Neuron (in vitro differentiated cells): ENCODE measurements at regions not wholly inside any gene's neighbourhood (a gene's known extent, or its start where the extent isn't known, plus 50 kb on each side); places are given as distances from the start of the nearest gene placed in this dataset.

Source experiments
- H2AFZ ChIP-seq: one replicate; pipeline ENCODE4 v1.6.1; 2013; ENCODE audit warnings: low read depth, mild to moderate bottlenecking, inconsistent platforms, low read length, moderate library complexity
- H3K27me3 ChIP-seq: one replicate; pipeline ENCODE4 v1.6.1; 2013; ENCODE audit warnings: low read length; ENCODE audit not compliant: insufficient read depth
- H3K36me3 ChIP-seq: one replicate; pipeline ENCODE4 v1.6.1; 2013; ENCODE audit warnings: low read length; ENCODE audit not compliant: insufficient read depth
- H3K4me1 ChIP-seq: one replicate; pipeline ENCODE4 v1.6.1; 2013; ENCODE audit warnings: low read length; ENCODE audit not compliant: insufficient read depth
- H3K4me3 ChIP-seq: 2 replicates; pipeline ENCODE4 v1.5.1; 2013; ENCODE audit warnings: mild to moderate bottlenecking, low read length, moderate library complexity
- H3K9me3 ChIP-seq: one replicate; pipeline ENCODE4 v1.6.1; 2013; ENCODE audit warnings: low read length

DNA sequence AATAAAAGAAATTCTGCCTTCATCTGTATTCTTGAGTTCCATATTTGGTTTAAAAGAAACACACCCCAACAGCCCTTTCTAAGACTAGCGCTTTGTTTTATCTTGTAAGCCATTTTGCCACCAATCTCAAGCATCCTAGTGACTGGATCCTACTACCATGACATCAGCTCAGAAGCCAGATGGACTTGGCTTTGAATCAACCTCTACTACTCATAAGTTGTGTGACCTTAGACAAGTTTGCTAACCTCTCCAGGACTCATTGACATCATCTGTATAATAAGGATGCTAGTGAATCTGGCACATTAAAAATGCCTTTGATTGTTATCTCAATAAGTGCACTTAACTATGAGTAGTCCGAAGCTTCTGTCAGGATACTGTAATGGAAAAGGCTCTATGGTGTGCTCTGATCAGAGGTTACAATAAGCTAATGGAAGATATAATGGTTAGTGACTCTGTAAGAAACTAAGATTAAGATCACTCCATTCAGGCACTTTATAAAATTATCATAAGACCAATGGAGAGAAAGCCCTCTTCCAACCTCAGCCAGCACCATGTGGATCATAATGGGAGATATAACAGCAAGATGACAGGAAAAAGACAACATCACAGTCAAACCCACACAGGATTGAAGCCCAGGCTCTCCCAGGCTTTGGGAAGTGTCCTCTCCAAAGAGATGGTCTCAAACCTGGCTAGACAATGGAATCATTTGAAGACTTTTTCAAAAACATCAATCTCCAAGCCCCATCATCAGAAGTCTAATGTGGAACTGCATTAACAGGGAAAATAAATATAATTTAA is 180.6 kb upstream of the MIR17HG start:
- Histone ChIP-seq H3K4me1 (peaks cover 9% of the 10 kb centered on the region), H3K4me3 (no peak overlapping the region), H3K9me3 (no peaks in the 10 kb centered on the region), H2AFZ (no peak overlapping the region), H3K36me3 (no peaks in the 10 kb centered on the region), H3K27me3 (no peaks in the 10 kb centered on the region)

- Histone ChIP-seq H3K4me3 (no peak overlapping the region), H3K4me1 (peaks cover 9% of the 10 kb centered on the region), H2AFZ (no peak overlapping the region), H3K36me3 (no peaks in the 10 kb centered on the region), H3K9me3 (no peaks in the 10 kb centered on the region), H3K27me3 (no peaks in the 10 kb centered on the region)
Measured at GRCh38 chr13:91167706-91168385, 179.6 kb upstream of the MIR17HG start.

- Histone ChIP-seq H2AFZ (no peak overlapping the region), H3K4me3 (no peak overlapping the region), H3K9me3 (no peaks in the 10 kb centered on the region), H3K36me3 (no peaks in the 10 kb centered on the region), H3K27me3 (no peaks in the 10 kb centered on the region), H3K4me1 (peaks cover 9% of the 10 kb centered on the region)
Measured at GRCh38 chr13:91168386-91168711, 179.1 kb upstream of the MIR17HG start.

GRCh38 chr13:91169321-91170050 is 178.0 kb upstream of the MIR17HG start:
- Histone ChIP-seq H3K9me3 (no peaks in the 10 kb centered on the region), H3K4me1 (peaks cover 9% of the 10 kb centered on the region), H3K4me3 (no peak overlapping the region), H3K36me3 (no peaks in the 10 kb centered on the region), H2AFZ (peak overlapping the region; percentile 15), H3K27me3 (no peaks in the 10 kb centered on the region)

DNA sequence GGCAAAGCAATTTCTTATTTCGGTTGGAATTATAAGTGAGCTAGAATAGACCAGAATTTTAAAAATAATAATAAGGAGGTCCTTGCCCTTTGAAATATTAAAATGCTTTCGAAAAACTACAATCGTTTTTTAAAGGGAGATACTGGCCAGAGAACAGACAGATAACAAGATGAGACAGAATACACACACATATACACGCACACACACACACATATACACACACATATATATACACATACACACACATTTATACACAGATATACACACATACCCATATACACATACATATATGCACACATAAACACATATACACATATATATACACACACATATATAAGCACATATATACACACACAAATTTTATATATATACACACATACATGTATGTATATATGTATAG is 175.3 kb upstream of the MIR17HG start:
- H3K36me3 ChIP-seq: no peaks in the 10 kb centered on the region
- no peaks in the 10 kb centered on the region for H3K27me3 ChIP-seq
- no peaks in the 10 kb centered on the region for H3K9me3 ChIP-seq
- H3K4me1 ChIP-seq: peaks cover 9% of the 10 kb centered on the region
- no peak overlapping the region for H2AFZ ChIP-seq
- H3K4me3 ChIP-seq: no peak overlapping the region

- Histone ChIP-seq H3K36me3 (no peaks in the 10 kb centered on the region), H3K4me1 (peaks cover 1% of the 10 kb centered on the region), H3K9me3 (no peaks in the 10 kb centered on the region), H3K4me3 (no peak overlapping the region), H2AFZ (no peak overlapping the region), H3K27me3 (no peaks in the 10 kb centered on the region)
Measured at GRCh38 chr13:91174886-91175501, 172.5 kb upstream of the MIR17HG start.

DNA sequence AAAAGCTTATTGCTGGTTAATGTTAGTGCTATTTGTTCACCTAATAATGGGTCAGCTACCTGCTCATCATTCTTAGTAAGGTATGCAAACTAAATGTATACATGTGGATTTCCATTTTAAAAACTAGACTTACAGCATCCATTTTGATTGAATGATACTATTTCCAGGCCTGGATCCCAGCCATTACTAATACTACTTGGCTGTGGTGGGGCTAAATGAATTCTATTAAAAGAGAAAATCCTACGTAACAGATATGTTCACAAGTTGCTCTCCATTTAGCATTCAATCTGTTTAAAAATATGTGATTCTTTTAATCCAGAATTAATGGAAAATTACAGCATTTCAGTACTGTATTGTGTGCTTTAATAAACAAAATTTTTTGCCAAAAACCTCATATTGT is 169.4 kb upstream of the MIR17HG start:
- Histone ChIP-seq H3K4me1 (peaks cover 4% of the 10 kb centered on the region), H3K36me3 (no peaks in the 10 kb centered on the region), H3K4me3 (no peak overlapping the region), H2AFZ (no peak overlapping the region), H3K9me3 (no peaks in the 10 kb centered on the region), H3K27me3 (no peaks in the 10 kb centered on the region)

DNA sequence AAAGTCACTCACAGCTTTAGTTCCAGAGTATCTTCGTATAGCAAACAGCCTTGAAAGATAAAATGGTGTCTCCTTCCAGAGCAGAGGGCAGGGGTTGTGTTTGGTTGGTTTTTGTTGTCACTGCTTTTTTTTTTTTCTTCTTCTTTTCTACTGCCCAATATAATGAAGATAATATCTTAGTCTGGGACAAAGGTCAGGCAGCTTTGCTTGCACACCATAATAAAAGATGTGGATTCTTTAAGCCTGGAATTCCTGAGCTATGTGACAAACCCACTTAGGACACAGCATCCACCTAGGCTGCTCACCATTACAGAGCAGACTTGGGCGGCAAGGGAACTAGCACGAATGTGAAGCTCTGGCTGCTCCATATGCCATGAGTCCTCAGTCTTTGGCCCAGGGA is 165.6 kb upstream of the MIR17HG start:
- Histone ChIP-seq H3K36me3 (no peaks in the 10 kb centered on the region), H3K9me3 (no peaks in the 10 kb centered on the region), H2AFZ (no peak overlapping the region), H3K4me3 (no peak overlapping the region), H3K27me3 (no peaks in the 10 kb centered on the region), H3K4me1 (peaks cover 4% of the 10 kb centered on the region)

DNA sequence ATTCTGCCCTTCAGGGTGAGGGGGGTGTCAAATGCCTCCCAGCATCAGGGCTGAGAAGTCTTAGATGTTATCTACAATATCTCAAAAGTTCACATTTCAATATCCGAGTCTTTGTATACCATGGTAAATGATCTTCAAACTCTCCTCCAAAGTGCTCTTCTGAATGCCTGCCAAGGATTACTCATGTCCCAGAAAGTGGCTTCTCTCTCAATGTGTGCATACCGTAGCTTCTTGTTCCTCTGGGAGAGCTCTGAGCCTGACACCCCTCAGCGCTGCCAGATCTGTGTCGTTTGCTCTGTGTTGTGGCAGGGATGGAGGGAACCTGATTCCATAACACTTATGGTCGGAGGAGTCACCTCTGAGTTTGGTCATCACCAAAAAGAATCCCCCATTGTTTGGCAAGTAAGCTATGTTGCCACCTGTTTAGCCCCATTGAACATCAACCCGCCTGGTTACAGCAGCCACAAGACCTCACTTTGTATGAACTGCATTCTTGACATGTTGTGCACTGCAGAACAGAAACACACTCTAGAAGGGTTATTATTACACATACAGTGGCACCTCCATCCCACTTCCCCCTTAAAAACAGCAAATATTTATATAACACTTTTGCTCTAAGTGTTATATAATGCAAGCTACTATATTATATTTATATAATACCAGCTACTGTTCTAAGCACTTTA is 163.1 kb upstream of the MIR17HG start:
- H3K36me3 ChIP-seq: no peaks in the 10 kb centered on the region
- no peaks in the 10 kb centered on the region for H3K27me3 ChIP-seq
- no peak overlapping the region for H3K4me3 ChIP-seq
- H2AFZ ChIP-seq: no peak overlapping the region
- H3K4me1 ChIP-seq: peaks cover 4% of the 10 kb centered on the region
- no peaks in the 10 kb centered on the region for H3K9me3 ChIP-seq

DNA sequence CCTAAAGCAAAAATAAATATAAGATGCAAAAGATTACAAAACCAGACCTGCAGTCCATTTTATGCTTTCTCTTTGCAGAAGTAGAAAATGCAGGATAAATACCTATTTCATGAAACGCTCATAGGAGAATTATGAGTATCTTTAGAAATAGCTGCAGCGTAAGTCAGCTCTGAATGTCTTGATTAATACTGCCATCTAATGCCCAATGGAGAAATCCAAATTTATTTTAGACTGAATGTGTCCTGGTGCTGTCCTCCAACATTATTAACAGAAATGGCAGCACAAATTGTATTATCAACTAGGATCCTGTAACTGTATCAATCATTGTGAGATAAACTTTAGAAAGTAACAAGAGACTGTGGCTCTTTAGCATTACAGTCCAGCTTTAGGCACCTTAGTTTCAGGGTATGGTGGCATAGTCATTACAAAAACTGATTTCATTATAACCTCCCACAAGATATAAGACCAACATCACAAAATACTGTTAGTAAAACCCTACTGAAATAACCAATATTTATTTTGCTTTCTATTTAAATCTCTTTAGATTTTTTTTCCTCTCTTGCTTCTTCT is 162.1 kb upstream of the MIR17HG start:
- H3K4me1 ChIP-seq: peaks cover 4% of the 10 kb centered on the region
- H3K36me3 ChIP-seq: no peaks in the 10 kb centered on the region
- H2AFZ ChIP-seq: no peak overlapping the region
- no peak overlapping the region for H3K4me3 ChIP-seq
- H3K9me3 ChIP-seq: no peaks in the 10 kb centered on the region
- H3K27me3 ChIP-seq: no peaks in the 10 kb centered on the region

DNA sequence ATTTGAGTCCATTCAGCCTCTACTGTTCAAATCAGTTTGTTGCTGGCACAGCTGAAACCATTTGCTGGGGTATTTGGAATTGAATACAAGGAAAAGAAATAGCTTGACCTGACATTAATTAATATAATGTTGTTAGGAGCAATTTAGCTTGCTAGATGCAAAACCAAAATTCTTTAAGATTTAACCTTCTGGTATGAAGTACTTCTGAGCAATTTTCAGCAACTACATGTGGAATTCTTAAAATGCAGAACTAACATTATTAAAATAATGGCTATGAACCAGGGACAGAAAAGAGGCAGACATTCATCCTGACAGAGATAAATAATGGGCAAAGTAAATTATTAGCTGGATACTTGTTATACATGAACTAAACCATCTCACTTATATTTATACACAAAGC is 160.0 kb upstream of the MIR17HG start:
- no peak overlapping the region for H3K4me3 ChIP-seq
- no peaks in the 10 kb centered on the region for H3K9me3 ChIP-seq
- no peaks in the 10 kb centered on the region for H3K36me3 ChIP-seq
- H3K4me1 ChIP-seq: no peaks in the 10 kb centered on the region
- no peak overlapping the region for H2AFZ ChIP-seq
- H3K27me3 ChIP-seq: no peaks in the 10 kb centered on the region

- Histone ChIP-seq H3K9me3 (no peaks in the 10 kb centered on the region), H3K4me1 (no peaks in the 10 kb centered on the region), H3K36me3 (no peaks in the 10 kb centered on the region), H3K27me3 (no peaks in the 10 kb centered on the region), H2AFZ (no peak overlapping the region), H3K4me3 (no peak overlapping the region)
Measured at GRCh38 chr13:91189506-91189905, 158.0 kb upstream of the MIR17HG start.
